SK-N-SH (cell line): ENCODE measurements at regions not wholly inside any gene's neighbourhood (a gene's known extent, or its start where the extent isn't known, plus 50 kb on each side); places are given as distances from the start of the nearest gene placed in this dataset.

Experiments used
- CTCF ChIA-PET: fragments of 300-600, 350-600 bp; formaldehyde crosslinking; extraction: SDS; loops from one replicate; lab custom pipeline; 2021; lab: Yijun Ruan, JAX
- POLR2A ChIA-PET: fragments of 350-600 bp; sonication (Branson Sonifier 250); formaldehyde crosslinking; extraction: SDS; loops from one replicate; lab custom pipeline; 2020; ENCODE audit warnings: antibody characterized with exemption, inconsistent platforms; lab: Yijun Ruan, JAX
- DNase-seq: peaks from one replicate; pipeline ENCODE4 v3.0.0; 2012
- H2AFZ ChIP-seq: fragments of 200-600 bp; sonication (generic); 2 replicates; pipeline ENCODE4 v1.8.1; 2016; ENCODE audit warnings: antibody characterized with exemption, mild to moderate bottlenecking, low read depth
- H3F3A ChIP-seq: fragments of 200-600 bp; sonication (generic); replicated peaks from 2 replicates; pipeline ENCODE3; 2016; ENCODE audit warnings: antibody characterized with exemption, mild to moderate bottlenecking; ENCODE audit not compliant: insufficient read depth
- H3K27ac ChIP-seq, 2 experiments: fragments of 200-500 bp in 1 of 2; fragments of 200-600 bp in 1 of 2; sonication (Bioruptor generic) in 1 of 2; sonication (generic), shearing (Covaris generic) in 1 of 2; 2 replicates each; pipeline versions ENCODE4 v1.5.1 to v1.6.1; 2014 to 2016; ENCODE audit warnings: low read depth in 2 of 2, inconsistent platforms in 1 of 2, low read length in 1 of 2, mild to moderate bottlenecking in 1 of 2, mixed read lengths in 1 of 2
- H3K27me3 ChIP-seq: fragments of 200-600 bp; sonication (generic), shearing (Covaris generic); 2 replicates; pipeline ENCODE4 v1.6.1; 2016; ENCODE audit warnings: mixed run types; ENCODE audit not compliant: insufficient read depth
- H3K36me3 ChIP-seq, 2 experiments: fragments of 200-500 bp in 1 of 2; fragments of 200-600 bp in 1 of 2; sonication (Bioruptor generic) in 1 of 2; sonication (generic) in 1 of 2; replicated peaks in 1 of 2; 2 replicates each; pipeline versions ENCODE3 to v1.5.1; 2014 to 2016; ENCODE audit warnings: low read length in 1 of 2, mild to moderate bottlenecking in 1 of 2; ENCODE audit not compliant: insufficient read depth in 2 of 2, control insufficient read depth in 1 of 2
- H3K4me1 ChIP-seq, 2 experiments: fragments of 200-500 bp in 1 of 2; fragments of 200-600 bp in 1 of 2; sonication (Bioruptor generic) in 1 of 2; sonication (generic), shearing (Covaris generic) in 1 of 2; 2 replicates each; pipeline versions ENCODE4 v1.5.1 to v1.6.1; 2014 to 2016; ENCODE audit warnings: low read depth in 1 of 2, low read length in 1 of 2, mixed run types in 1 of 2; ENCODE audit not compliant: insufficient read depth in 2 of 2, control insufficient read depth in 1 of 2
- H3K4me2 ChIP-seq: fragments of 200-600 bp; sonication (generic), shearing (Covaris generic); 2 replicates; pipeline ENCODE4 v1.6.1; 2017; ENCODE audit warnings: mixed run types
- H3K4me3 ChIP-seq, 2 experiments: fragments of 200-500 bp in 1 of 2; fragments of 200-600 bp in 1 of 2; sonication (Bioruptor generic) in 1 of 2; sonication (generic), shearing (Covaris generic) in 1 of 2; 2 replicates each; pipeline versions ENCODE4 v1.5.1 to v1.8.1; 2014 to 2016; ENCODE audit warnings: low read depth in 2 of 2, inconsistent platforms in 1 of 2, low read length in 1 of 2, mild to moderate bottlenecking in 1 of 2, mixed read lengths in 1 of 2, moderate library complexity in 1 of 2
- H3K79me2 ChIP-seq: fragments of 200-600 bp; sonication (generic); 2 replicates; pipeline ENCODE4 v1.8.1; 2017; ENCODE audit warnings: mild to moderate bottlenecking; ENCODE audit not compliant: insufficient read depth
- H3K9ac ChIP-seq: fragments of 200-600 bp; sonication (generic); 2 replicates; pipeline ENCODE4 v1.6.1; 2017; ENCODE audit warnings: mixed run types
- H3K9me2 ChIP-seq: fragments of 200-600 bp; sonication (generic); 2 replicates; pipeline ENCODE4 v1.6.1; 2017; ENCODE audit warnings: mixed run types
- H3K9me3 ChIP-seq: fragments of 200-600 bp; sonication (generic); 2 replicates; pipeline ENCODE4 v1.6.1; 2017; ENCODE audit warnings: mixed run types, mild to moderate bottlenecking, moderate library complexity
- H4K20me1 ChIP-seq: fragments of 200-600 bp; sonication (generic); 2 replicates; pipeline ENCODE4 v1.6.1; 2017; ENCODE audit warnings: mild to moderate bottlenecking, mixed run types; ENCODE audit not compliant: insufficient read depth
- CTCF ChIP-seq: fragments of 200-600 bp; sonication (generic); IDR thresholded peaks from 2 replicates; pipeline ENCODE4 v1.6.1; 2017; ENCODE audit warnings: antibody characterized with exemption, mild to moderate bottlenecking, moderate library complexity
- EP300 ChIP-seq, 2 experiments: IDR thresholded peaks; 2 replicates each; pipeline versions ENCODE4 v1.4.0 to v1.6.1; 2012; ENCODE audit warnings: borderline replicate concordance in 1 of 2, low read depth in 1 of 2, low read length in 1 of 2
- FOXM1 ChIP-seq: IDR thresholded peaks from 2 replicates; pipeline ENCODE4 v1.4.0; 2012; ENCODE audit warnings: low read depth, mild to moderate bottlenecking
- GATA2 ChIP-seq: sonication (generic); formaldehyde crosslinking; IDR thresholded peaks from 2 replicates; pipeline ENCODE4 v1.5.0; 2020; ENCODE audit warnings: mild to moderate bottlenecking, missing genetic modification reagents
- IRF3 ChIP-seq: fragments of 150-350 bp; IDR thresholded peaks from 2 replicates; pipeline ENCODE4 v1.6.1; 2016; ENCODE audit warnings: mild to moderate bottlenecking, low read depth, low read length
- MAX ChIP-seq: IDR thresholded peaks from 2 replicates; pipeline ENCODE4 v1.4.0; 2012; ENCODE audit warnings: low read depth
- MXI1 ChIP-seq: IDR thresholded peaks from 2 replicates; pipeline ENCODE4 v1.6.1; 2012; ENCODE audit warnings: mild to moderate bottlenecking, low read depth, low read length, improper control_type of control experiment
- NFIC ChIP-seq: IDR thresholded peaks from 2 replicates; pipeline ENCODE4 v1.4.0; 2012; ENCODE audit warnings: borderline replicate concordance
- NRF1 ChIP-seq: IDR thresholded peaks from 2 replicates; pipeline ENCODE4 v1.6.1; 2012; ENCODE audit warnings: low read depth, mild to moderate bottlenecking, low read length
- PBX3 ChIP-seq: IDR thresholded peaks from 2 replicates; pipeline ENCODE4; 2012
- RAD21 ChIP-seq: IDR thresholded peaks from 2 replicates; pipeline ENCODE4 v1.6.1; 2012; ENCODE audit warnings: mild to moderate bottlenecking, low read length
- RXRA ChIP-seq: IDR thresholded peaks from 2 replicates; pipeline ENCODE4 v1.4.0; 2012; ENCODE audit warnings: low read depth, mild to moderate bottlenecking, borderline replicate concordance
- TCF12 ChIP-seq: IDR thresholded peaks from 2 replicates; pipeline ENCODE4 v1.4.0; 2012
- ZBTB33 ChIP-seq: IDR thresholded peaks from 2 replicates; pipeline ENCODE4 v1.4.0; 2012; ENCODE audit warnings: low read depth, borderline replicate concordance
- WGBS: methylation state at CpG from one replicate; pipeline ENCODE4 v1.1.6; 2017; ENCODE audit warnings: low lambda C conversion rate; 5-methylcytosine and 5-hydroxymethylcytosine counted together

GRCh38 chr11:32029721-32030120 lies 61.2 kb upstream of the RCN1 start:
- Histone ChIP-seq H4K20me1 (no peaks in the 10 kb centered on the region), H3K9me2 (no peaks in the 10 kb centered on the region), H3K27ac (no peak overlapping the region), H2AFZ (no peak overlapping the region), H3K79me2 (no peaks in the 10 kb centered on the region), H3K9me3 (no peaks in the 10 kb centered on the region), H3K4me1 (peaks cover 0 to 15% of the 10 kb centered on the region in 2 experiments; a peak in 1 of 4 replicates), H3K27me3 (no peaks in the 10 kb centered on the region), H3K4me3 (no peak overlapping the region), H3F3A (peaks cover 17% of the 10 kb centered on the region), H3K9ac (no peak overlapping the region), H3K36me3 (no peaks in the 10 kb centered on the region), H3K4me2 (no peak overlapping the region)
- TF ChIP-seq MAX: no peak
- TF ChIP-seq GATA2 (CRISPR knock-in tag): no peak
- TF ChIP-seq ZBTB33: no peak
- no peak for TF ChIP-seq NFIC
- DNase-seq: no peak
- WGBS: 34% methylated on average over 4 of the region's 4 CpGs
- CTCF ChIA-PET: interaction anchor here (0.8 to 1.4 kb wide), 5 partner anchors 21 to 146 kb away, joined by 3 read pairs; no protein-coding TSS in a partner anchor
- POLR2A ChIA-PET: no interaction called here

GRCh38 chr11:32028201-32028600 lies 62.7 kb upstream of the RCN1 start:
- Histone ChIP-seq H3K4me3 (no peak overlapping the region), H3K9me2 (no peaks in the 10 kb centered on the region), H3K9ac (no peak overlapping the region), H3K4me1 (peaks cover 0 to 15% of the 10 kb centered on the region in 2 experiments; a peak in 1 of 4 replicates), H3K36me3 (no peaks in the 10 kb centered on the region), H3K27me3 (no peaks in the 10 kb centered on the region), H4K20me1 (no peaks in the 10 kb centered on the region), H3F3A (peaks cover 8% of the 10 kb centered on the region), H3K9me3 (no peaks in the 10 kb centered on the region), H2AFZ (no peak overlapping the region), H3K79me2 (no peaks in the 10 kb centered on the region), H3K27ac (no peak overlapping the region), H3K4me2 (no peak overlapping the region)
- no peak for TF ChIP-seq NRF1
- TF ChIP-seq CTCF: no peak
- no peak for TF ChIP-seq RAD21
- no peak for TF ChIP-seq ZBTB33
- TF ChIP-seq EP300 (IDR thresholded peaks at IDR 0.05; ENCODE audit: borderline replicate concordance in 1 of 2, low read depth in 1 of 2, low read length in 1 of 2): no peak
- TF ChIP-seq MXI1: no peak
- no peak for TF ChIP-seq IRF3
- TF ChIP-seq RXRA: no peak
- TF ChIP-seq TCF12: no peak
- no peak for TF ChIP-seq PBX3
- TF ChIP-seq NFIC: no peak
- TF ChIP-seq FOXM1: no peak
- no peak for DNase-seq
- WGBS: 35% methylated on average over 4 of the region's 4 CpGs
- POLR2A ChIA-PET: interaction anchor here (0.6 kb wide), 1 partner anchor 198 kb away, joined by 3 read pairs; no protein-coding TSS in a partner anchor
- CTCF ChIA-PET: no interaction called here
